ENCODE measurements at regions not wholly inside any gene's neighbourhood (a gene's known extent, or its start where the extent isn't known, plus 50 kb on each side); places are given as distances from the start of the nearest gene placed in this dataset.

- DNase-seq (ENCODE audit: low read depth) = peak; percentile 24
Measured at GRCh38 chr4:138562544-138562991, 320.4 kb upstream of the SLC7A11 start.

- peak; percentile 12 for DNase-seq (ENCODE audit: low read depth)
Measured at GRCh38 chr4:138561906-138562305, 319.8 kb upstream of the SLC7A11 start.

- DNase-seq (ENCODE audit: low read depth) = no peak
Measured at GRCh38 chr4:138561276-138561880, 319.2 kb upstream of the SLC7A11 start.

GRCh38 chr4:138560448-138560847 lies 318.3 kb upstream of the SLC7A11 start:
- DNase-seq (ENCODE audit: low read depth) = peak; percentile 18

GRCh38 chr4:138558886-138559285 lies 316.7 kb upstream of the SLC7A11 start:
- no peak for DNase-seq (ENCODE audit: low read depth)

- peak; percentile 27 for DNase-seq (ENCODE audit: low read depth)
Measured at GRCh38 chr4:138555584-138555983, 313.4 kb upstream of the SLC7A11 start.

- DNase-seq (ENCODE audit: low read depth) = no peak
Measured at GRCh38 chr4:138555108-138555507, 313.0 kb upstream of the SLC7A11 start.

GRCh38 chr4:138553001-138553845 lies 311.1 kb upstream of the SLC7A11 start:
- DNase-seq (ENCODE audit: low read depth) = no peak

- peak; percentile 19 for DNase-seq (ENCODE audit: low read depth)
Measured at GRCh38 chr4:138542191-138542776, 300.1 kb upstream of the SLC7A11 start.

- DNase-seq (ENCODE audit: low read depth) = no peak
Measured at GRCh38 chr4:138540056-138540800, 298.1 kb upstream of the SLC7A11 start.

GRCh38 chr4:138538743-138539142 lies 296.6 kb upstream of the SLC7A11 start:
- no peak for DNase-seq (ENCODE audit: low read depth)

- no peak for DNase-seq (ENCODE audit: low read depth)
Measured at GRCh38 chr4:138537731-138538490, 295.8 kb upstream of the SLC7A11 start.

- no peak for DNase-seq (ENCODE audit: low read depth)
Measured at GRCh38 chr4:138535316-138535715, 293.2 kb upstream of the SLC7A11 start.

GRCh38 chr4:138522366-138522765 lies 280.2 kb upstream of the SLC7A11 start:
- no peak for DNase-seq (ENCODE audit: low read depth)

- no peak for DNase-seq (ENCODE audit: low read depth)
Measured at GRCh38 chr4:138521809-138522208, 279.7 kb upstream of the SLC7A11 start.

- DNase-seq (ENCODE audit: low read depth) = no peak
Measured at GRCh38 chr4:138519436-138519835, 277.3 kb upstream of the SLC7A11 start.

GRCh38 chr4:138513535-138513934 lies 271.4 kb upstream of the SLC7A11 start:
- no peak for DNase-seq (ENCODE audit: low read depth)

- no peak for DNase-seq (ENCODE audit: low read depth)
Measured at GRCh38 chr4:138512756-138513155, 270.6 kb upstream of the SLC7A11 start.

- peak; percentile 8 for DNase-seq (ENCODE audit: low read depth)
Measured at GRCh38 chr4:138510053-138510452, 267.9 kb upstream of the SLC7A11 start.

GRCh38 chr4:138509346-138509745 lies 267.2 kb upstream of the SLC7A11 start:
- no peak for DNase-seq (ENCODE audit: low read depth)

- DNase-seq (ENCODE audit: low read depth) = no peak
Measured at GRCh38 chr4:138507522-138507921, 265.4 kb upstream of the SLC7A11 start.
